ENCODE measurements at regions not wholly inside any gene's neighbourhood (a gene's known extent, or its start where the extent isn't known, plus 50 kb on each side); places are given as distances from the start of the nearest gene placed in this dataset.

GRCh38 chr11:111095327-111095726, 150.2 kb upstream of the POU2AF2 start:
- DNase-seq (ENCODE audit: low read depth in 2 of 2): no peak

GRCh38 chr11:111093061-111093460, 152.5 kb upstream of the POU2AF2 start:
- no peak for DNase-seq (ENCODE audit: low read depth in 2 of 2)

DNA sequence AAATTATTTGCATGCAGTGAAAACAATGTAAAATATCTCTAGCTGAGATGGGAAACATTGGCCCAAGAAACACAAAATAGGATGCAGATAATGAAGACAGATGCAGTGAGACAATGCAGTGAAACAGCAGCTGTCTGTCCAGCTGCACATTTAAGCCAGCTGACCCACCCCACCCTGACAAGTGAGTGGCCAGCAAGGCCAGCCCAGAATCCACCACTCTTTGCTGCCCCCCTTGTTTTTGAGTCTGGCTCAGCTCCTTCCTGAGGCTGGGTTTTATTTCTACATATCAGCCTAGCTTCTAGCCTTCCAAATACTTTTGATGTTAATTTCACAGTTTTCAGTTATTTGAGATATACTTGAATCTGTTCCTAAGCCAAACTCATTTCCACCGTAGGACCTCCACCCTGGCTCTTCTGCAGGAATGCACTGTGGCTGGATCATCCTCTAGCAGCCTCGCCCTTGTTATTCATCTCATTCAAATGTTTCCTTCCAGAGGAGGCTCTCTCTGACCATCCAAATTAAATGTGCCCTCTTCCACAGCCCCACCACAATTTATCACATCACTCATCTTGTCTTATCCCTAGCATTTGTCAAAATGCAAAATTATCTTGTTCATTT, 154.1 kb upstream of the POU2AF2 start:
- no peak for DNase-seq (ENCODE audit: low read depth in 2 of 2)

DNA sequence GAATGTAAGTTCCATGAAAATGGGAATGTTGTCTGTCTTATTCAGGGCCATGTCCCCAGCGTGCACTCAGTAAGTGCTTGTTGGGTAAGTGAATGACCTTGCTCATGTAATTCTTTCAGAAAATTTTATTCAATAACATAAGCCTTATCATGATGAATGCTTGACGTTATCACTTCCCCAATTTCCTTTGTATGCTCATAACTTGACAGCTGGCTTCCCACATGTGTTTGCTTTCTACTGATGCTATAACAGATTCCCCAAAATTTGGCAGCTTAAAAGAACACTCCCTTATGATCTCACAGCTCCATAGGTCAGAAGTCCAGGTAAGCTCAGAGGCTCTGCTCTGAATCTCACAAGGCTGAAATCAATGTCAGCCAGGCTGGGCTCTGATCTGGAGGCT, 155.8 kb upstream of the POU2AF2 start:
- DNase-seq (ENCODE audit: low read depth in 2 of 2): no peak

DNA sequence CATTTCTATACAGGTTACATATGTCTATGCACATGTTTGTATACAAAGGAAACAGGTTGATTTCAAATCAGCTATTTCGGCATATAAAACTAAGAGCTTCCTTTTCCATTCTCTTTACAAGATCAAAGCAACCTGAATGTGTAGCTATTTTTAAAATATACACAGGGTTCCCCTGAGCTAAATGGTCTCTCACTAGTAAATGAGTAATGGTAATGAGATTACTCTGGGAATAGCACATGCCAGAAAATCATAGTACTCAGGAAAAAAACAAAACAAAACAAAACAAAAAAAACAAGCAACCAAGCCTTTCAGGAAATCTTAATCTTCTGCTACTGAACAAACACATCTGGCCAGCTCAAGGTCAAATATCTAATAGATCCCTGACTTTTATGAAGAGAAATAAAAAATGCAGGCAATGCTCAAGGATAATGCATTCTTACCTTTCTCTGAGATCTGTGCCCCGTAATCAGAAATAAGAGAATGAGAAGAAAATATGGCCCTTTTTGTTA, 156.6 kb upstream of the POU2AF2 start:
- DNase-seq (ENCODE audit: low read depth in 2 of 2): no peak

DNA sequence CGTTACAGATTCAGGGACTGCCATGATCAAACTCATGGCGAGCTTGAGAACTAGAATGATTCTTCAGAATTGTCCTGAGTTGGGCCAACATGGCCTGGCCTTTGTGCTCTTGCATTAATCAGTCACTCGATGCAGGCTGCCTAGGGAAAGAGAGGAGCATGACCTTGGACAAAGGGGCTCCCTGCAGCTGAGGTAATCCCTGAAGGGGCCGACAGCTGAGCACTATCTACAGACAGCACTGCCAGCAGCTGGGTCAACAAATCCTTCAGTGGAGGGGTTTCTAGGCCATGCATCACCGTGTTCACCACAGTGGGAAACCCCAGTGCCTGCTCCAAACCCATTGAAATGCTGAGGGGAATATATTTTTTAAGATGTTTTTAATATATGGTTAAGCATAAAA, 159.5 kb upstream of the POU2AF2 start:
- DNase-seq (ENCODE audit: low read depth in 2 of 2): no peak

- DNase-seq (ENCODE audit: low read depth in 2 of 2): no peak
Measured at GRCh38 chr11:111082664-111083063, 162.9 kb upstream of the POU2AF2 start.

DNA sequence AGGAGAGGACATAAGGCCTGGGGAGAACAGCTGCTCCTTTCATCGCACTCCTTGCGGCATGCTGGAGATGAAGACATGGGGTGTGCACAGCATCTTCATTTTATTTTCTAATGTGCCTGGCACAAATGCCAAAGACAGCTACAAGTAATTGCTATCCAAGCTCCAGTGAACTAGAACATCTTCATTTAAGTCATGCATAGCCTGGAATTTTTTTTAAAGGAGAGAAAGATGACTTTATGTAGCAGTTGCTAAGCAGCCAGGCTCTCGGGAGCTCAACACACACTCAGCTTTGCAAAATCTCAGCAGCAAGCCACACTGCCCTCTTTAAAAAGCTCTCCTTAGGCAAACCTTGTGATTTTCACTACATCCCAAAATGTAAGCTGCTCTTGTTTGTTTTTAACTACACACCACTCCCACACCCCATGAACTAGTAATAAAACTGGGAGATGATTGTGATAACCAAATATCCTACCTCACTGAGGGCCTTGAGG, 164.5 kb upstream of the POU2AF2 start:
- DNase-seq (ENCODE audit: low read depth in 2 of 2): no peak

DNA sequence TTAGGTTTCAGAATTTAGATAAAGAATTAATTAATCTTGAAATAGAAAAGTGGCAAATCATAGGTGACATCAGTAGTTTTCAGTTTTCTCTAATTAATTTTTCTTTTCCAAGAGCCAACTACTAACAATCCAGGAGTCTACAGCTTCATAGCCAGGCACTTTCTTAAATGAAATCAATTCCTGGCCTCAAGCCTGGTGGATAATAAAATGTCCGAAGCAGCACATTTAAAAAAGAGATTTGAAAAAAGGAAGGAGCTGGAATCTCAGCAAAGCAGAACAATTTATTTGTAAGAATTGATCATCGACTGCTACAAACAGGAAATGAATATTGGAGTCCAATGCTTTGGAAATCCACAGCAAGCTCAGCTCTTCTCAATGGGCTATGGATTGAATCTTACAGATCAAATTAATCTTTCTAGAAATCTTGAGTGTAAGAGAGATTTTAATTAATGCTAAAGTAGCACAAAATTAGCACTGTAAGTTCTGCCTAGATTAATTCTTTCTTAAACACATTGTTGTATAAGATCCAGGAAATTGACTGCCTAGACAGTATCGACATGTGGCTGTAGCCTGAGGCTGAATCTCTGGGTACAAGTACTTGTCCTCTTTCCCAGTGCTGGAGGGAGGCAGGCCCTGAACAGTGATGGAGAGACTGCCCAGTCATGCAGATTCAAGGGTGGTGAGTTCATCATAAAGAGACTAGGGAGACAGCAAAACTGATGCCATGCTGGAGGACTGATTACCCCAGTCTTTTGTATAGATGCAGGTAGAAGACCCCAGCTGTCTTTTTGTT, 167.8 kb upstream of the POU2AF2 start:
- DNase-seq (ENCODE audit: low read depth in 2 of 2): no peak

- peak in 1 of 2 donors; percentile 11 for DNase-seq (ENCODE audit: low read depth in 2 of 2)
Measured at GRCh38 chr11:111069066-111069465, 176.5 kb upstream of the POU2AF2 start.

- DNase-seq (ENCODE audit: low read depth in 2 of 2): no peak
Measured at GRCh38 chr11:111067994-111068393, 177.5 kb upstream of the POU2AF2 start.

DNA sequence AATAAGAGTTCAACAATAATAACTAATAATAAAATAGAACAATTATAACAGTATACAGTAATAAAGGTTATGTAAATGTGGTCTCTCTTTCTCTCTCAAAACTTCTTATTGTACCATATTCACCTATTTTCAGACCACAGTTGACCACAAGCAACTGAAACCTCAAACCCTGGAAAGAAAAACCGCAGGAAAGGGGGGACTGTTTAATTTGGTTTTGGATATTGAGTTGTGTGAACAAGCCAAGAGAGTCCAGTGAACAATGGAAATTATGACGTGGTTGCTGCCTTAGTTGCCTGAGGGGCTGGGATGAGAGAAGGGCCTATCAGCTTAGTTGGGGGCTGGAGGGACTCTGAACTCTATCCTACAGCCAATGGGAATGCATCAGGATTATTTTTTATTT, 178.7 kb upstream of the POU2AF2 start:
- DNase-seq (ENCODE audit: low read depth in 2 of 2): no peak

GRCh38 chr11:111063726-111064517, 181.6 kb upstream of the POU2AF2 start:
- DNase-seq (ENCODE audit: low read depth in 2 of 2): no peak

DNA sequence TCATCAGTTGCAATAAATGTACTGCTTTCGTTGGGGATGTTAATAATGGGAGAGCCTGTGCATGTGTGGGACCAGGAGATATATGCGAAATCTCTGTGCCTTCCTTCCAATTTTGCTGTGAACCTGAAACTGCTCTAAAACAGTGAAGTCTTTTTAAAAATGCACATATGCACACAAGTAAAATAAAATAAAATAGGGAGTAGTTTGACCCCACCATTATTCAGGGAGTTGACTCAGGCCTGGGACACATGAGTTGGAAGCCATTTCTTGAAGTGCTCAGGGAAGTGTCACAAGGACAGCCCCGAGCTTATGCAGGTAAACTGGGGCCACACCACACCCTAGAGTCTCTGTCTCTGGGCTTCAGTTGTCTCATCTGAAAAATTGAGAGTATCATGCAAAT, 183.1 kb upstream of the POU2AF2 start:
- DNase-seq (ENCODE audit: low read depth in 2 of 2): no peak

DNA sequence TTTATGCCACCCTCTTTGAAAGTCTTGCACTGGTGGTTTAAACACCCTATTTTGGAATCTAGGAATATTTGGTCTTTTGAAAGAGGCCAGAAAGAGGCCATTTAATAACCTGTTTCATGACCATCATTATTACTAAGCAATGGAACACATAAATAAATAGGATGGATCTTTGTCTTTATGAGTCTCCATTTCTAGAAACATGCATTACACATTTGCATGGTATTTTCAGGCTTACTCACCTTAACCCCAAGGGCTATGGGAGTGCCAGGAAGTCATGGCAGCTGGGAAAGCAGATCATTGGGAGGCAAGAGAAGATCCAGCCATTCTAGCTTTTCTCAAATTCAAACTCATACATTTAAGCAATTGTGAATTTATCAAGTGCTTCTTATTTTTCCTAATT, 185.8 kb upstream of the POU2AF2 start:
- no peak for DNase-seq (ENCODE audit: low read depth in 2 of 2)

DNA sequence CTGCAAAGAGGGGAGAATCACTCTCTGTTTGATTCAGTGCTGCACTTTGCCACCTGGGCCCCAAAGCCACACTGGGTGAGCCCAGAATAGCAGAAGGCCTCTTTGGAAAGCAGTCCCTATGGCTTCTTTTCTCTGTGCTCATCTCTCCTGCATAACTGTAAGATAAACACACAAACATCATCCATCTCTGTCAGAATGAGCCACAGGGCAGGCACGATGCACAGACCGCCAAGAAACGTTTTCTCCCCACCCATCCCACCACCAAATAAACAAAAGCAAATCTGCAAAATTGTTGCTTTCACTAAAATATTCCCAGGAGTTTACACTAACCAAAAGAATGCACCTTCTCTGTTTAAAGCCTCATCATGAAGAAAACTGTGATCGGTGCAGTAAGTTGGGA, 196.4 kb upstream of the POU2AF2 start:
- DNase-seq (ENCODE audit: low read depth in 2 of 2): no peak

GRCh38 chr11:111047374-111047773, 198.2 kb upstream of the POU2AF2 start:
- DNase-seq (ENCODE audit: low read depth in 2 of 2): no peak

DNA sequence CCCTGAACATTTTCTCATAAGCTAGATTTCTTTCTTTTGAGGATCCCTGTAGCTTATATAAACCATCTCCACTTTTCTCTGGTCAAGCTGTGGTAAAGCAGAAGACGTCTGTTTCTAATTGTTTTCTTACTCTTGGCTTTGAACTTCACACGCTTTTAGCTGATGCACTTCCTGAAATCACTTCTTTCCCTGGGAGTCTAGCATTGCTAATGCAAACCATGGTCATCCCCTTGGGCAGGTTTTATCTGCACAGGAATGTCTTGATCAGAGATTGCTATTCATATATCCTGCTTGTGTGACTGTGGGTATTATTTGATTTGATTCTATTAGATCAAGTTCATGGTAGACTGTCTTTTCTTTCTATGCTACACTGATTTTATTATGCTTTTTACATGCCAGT, 199.2 kb upstream of the POU2AF2 start:
- DNase-seq (ENCODE audit: low read depth in 2 of 2): no peak

GRCh38 chr11:111045874-111046273, 199.7 kb upstream of the POU2AF2 start:
- no peak for DNase-seq (ENCODE audit: low read depth in 2 of 2)

- DNase-seq (ENCODE audit: low read depth in 2 of 2): no peak
Measured at GRCh38 chr11:111045407-111045803, 200.1 kb upstream of the POU2AF2 start.

GRCh38 chr11:111044751-111045406, 200.6 kb upstream of the POU2AF2 start:
- no peak for DNase-seq (ENCODE audit: low read depth in 2 of 2)

- DNase-seq (ENCODE audit: low read depth in 2 of 2): no peak
Measured at GRCh38 chr11:111039982-111040381, 205.5 kb upstream of the POU2AF2 start.

Measured in dermis microvascular lymphatic vessel endothelial cell (primary cell).